ENCODE measurements at regions not wholly inside any gene's neighbourhood (a gene's known extent, or its start where the extent isn't known, plus 50 kb on each side); places are given as distances from the start of the nearest gene placed in this dataset.

GRCh38 chr20:61173961-61174725, 77.9 kb upstream of the CDH4 start:
- WGBS, 2 donors, result 82 to 86% methylated on average over 4 of the region's 4 CpGs
- DNase-seq (ENCODE audit: low spot score in 2 of 2), result peak in 1 of 2 donors; percentile 50
- no peak for TF ChIP-seq POLR2A (IDR thresholded peaks at IDR 0.05)
- no peak for TF ChIP-seq CTCF (IDR thresholded peaks at IDR 0.05)
- intact Hi-C loops (cut with DNase I; ENCODE audit: low total_unique reads), result no loop called here
- H3K4me3 ChIP-seq (ENCODE audit: low read depth, poor library complexity, severe bottlenecking), result no peak overlapping the region

- intact Hi-C loops (cut with DNase I; ENCODE audit: low total_unique reads), result no loop called here
- H3K4me3 ChIP-seq (ENCODE audit: low read depth, poor library complexity, severe bottlenecking), result no peak overlapping the region
- TF ChIP-seq CTCF (IDR thresholded peaks at IDR 0.05) (no peak), POLR2A (IDR thresholded peaks at IDR 0.05) (no peak)
- WGBS, 2 donors, result 59 to 62% methylated on average over 1 of the region's 1 CpG
- DNase-seq (ENCODE audit: low spot score in 2 of 2), result no peak
Observed at GRCh38 chr20:61176874-61177273, 75.2 kb upstream of the CDH4 start.

- TF ChIP-seq POLR2A (IDR thresholded peaks at IDR 0.05), result no peak
- TF ChIP-seq CTCF (IDR thresholded peaks at IDR 0.05), result no peak
- H3K4me3 ChIP-seq (ENCODE audit: low read depth, poor library complexity, severe bottlenecking), result no peak overlapping the region
- no peak for DNase-seq (ENCODE audit: low spot score in 2 of 2)
- WGBS, 2 donors, result 32 to 36% methylated on average over 6 of the region's 6 CpGs
- intact Hi-C loops (cut with DNase I; ENCODE audit: low total_unique reads), result no loop called here
Observed at GRCh38 chr20:61178551-61179071, 73.5 kb upstream of the CDH4 start.

GRCh38 chr20:61184194-61184593, 67.9 kb upstream of the CDH4 start:
- TF ChIP-seq POLR2A (IDR thresholded peaks at IDR 0.05), result no peak
- no peak overlapping the region for H3K4me3 ChIP-seq (ENCODE audit: low read depth, poor library complexity, severe bottlenecking)
- no peak for DNase-seq (ENCODE audit: low spot score in 2 of 2)
- WGBS, 2 donors, result 60 to 77% methylated on average over 7 to 9 of the region's 9 CpGs
- intact Hi-C loops (cut with DNase I; ENCODE audit: low total_unique reads), result no loop called here

- DNase-seq (ENCODE audit: low spot score in 2 of 2), result no peak
- intact Hi-C loops (cut with DNase I; ENCODE audit: low total_unique reads), result no loop called here
- TF ChIP-seq CTCF (IDR thresholded peaks at IDR 0.05) (no peak), POLR2A (IDR thresholded peaks at IDR 0.05) (no peak)
- H3K4me3 ChIP-seq (ENCODE audit: low read depth, poor library complexity, severe bottlenecking), result no peak overlapping the region
- WGBS, 2 donors, result 61 to 64% methylated on average over 7 of the region's 7 CpGs
Observed at GRCh38 chr20:61185181-61185580, 66.9 kb upstream of the CDH4 start.

GRCh38 chr20:61185841-61186601, 66.0 kb upstream of the CDH4 start:
- intact Hi-C loops (cut with DNase I; ENCODE audit: low total_unique reads), result no loop called here
- DNase-seq (ENCODE audit: low spot score in 2 of 2), result peak in 1 of 2 donors; percentile 25
- no peak overlapping the region for H3K4me3 ChIP-seq (ENCODE audit: low read depth, poor library complexity, severe bottlenecking)
- 34 to 36% methylated on average over 12 of the region's 12 CpGs for WGBS, 2 donors
- no peak for TF ChIP-seq POLR2A (IDR thresholded peaks at IDR 0.05)
- TF ChIP-seq CTCF (IDR thresholded peaks at IDR 0.05), result no peak

Data from lower leg skin (tissue), 4 donors.